WTC11 (cell line): ENCODE measurements at regions not wholly inside any gene's neighbourhood (a gene's known extent, or its start where the extent isn't known, plus 50 kb on each side); places are given as distances from the start of the nearest gene placed in this dataset.

Source experiments
- CREB1 ChIP-seq: sonication (generic); formaldehyde crosslinking; IDR thresholded peaks from 2 replicates; pipeline ENCODE4 v1.8.0; 2023; ENCODE audit warnings: mild to moderate bottlenecking, missing genetic modification reagents
- TF ChIP-seq, protein P1 (sequence below): sonication (generic); formaldehyde crosslinking; IDR thresholded peaks from 2 replicates; pipeline ENCODE4 v1.8.0; 2022; ENCODE audit warnings: mild to moderate bottlenecking, missing genetic modification reagents
- TF ChIP-seq, protein P2 (sequence below): fragments of 200-600 bp; IDR thresholded peaks from 2 replicates; pipeline ENCODE4 v1.8.0; 2022; ENCODE audit warnings: antibody characterized with exemption
- TF ChIP-seq, protein P3 (sequence below): sonication (generic); formaldehyde crosslinking; IDR thresholded peaks from 2 replicates; pipeline ENCODE4 v1.8.1; 2022; ENCODE audit warnings: mild to moderate bottlenecking, missing genetic modification reagents, moderate library complexity, borderline replicate concordance

DNA sequence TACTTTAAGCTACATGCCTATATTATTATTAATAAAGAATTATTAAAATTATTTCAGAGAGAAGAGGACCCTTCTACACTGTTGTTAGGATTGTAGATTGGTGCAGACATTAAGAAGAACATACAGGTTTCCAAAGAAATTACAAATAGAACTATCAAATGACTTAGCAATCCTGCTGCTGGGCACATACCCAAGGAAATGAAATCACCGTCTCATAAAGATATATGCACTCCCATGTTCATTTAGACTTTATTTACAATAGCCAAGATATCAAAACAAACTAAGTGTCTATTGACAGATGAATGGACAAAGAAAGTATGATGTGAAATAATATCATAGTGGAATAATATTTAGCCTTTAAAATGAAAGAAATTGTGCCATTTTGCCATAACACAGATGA lies 687.7 kb upstream of the POU3F2 start:
- TF ChIP-seq CREB1 (CRISPR knock-in tag) = no peak
- TF ChIP-seq, protein P1, sequence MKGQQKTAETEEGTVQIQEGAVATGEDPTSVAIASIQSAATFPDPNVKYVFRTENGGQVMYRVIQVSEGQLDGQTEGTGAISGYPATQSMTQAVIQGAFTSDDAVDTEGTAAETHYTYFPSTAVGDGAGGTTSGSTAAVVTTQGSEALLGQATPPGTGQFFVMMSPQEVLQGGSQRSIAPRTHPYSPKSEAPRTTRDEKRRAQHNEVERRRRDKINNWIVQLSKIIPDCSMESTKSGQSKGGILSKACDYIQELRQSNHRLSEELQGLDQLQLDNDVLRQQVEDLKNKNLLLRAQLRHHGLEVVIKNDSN (CRISPR knock-in tag) = no peak
- TF ChIP-seq, protein P2, sequence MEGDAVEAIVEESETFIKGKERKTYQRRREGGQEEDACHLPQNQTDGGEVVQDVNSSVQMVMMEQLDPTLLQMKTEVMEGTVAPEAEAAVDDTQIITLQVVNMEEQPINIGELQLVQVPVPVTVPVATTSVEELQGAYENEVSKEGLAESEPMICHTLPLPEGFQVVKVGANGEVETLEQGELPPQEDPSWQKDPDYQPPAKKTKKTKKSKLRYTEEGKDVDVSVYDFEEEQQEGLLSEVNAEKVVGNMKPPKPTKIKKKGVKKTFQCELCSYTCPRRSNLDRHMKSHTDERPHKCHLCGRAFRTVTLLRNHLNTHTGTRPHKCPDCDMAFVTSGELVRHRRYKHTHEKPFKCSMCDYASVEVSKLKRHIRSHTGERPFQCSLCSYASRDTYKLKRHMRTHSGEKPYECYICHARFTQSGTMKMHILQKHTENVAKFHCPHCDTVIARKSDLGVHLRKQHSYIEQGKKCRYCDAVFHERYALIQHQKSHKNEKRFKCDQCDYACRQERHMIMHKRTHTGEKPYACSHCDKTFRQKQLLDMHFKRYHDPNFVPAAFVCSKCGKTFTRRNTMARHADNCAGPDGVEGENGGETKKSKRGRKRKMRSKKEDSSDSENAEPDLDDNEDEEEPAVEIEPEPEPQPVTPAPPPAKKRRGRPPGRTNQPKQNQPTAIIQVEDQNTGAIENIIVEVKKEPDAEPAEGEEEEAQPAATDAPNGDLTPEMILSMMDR = no peak
- TF ChIP-seq, protein P3, sequence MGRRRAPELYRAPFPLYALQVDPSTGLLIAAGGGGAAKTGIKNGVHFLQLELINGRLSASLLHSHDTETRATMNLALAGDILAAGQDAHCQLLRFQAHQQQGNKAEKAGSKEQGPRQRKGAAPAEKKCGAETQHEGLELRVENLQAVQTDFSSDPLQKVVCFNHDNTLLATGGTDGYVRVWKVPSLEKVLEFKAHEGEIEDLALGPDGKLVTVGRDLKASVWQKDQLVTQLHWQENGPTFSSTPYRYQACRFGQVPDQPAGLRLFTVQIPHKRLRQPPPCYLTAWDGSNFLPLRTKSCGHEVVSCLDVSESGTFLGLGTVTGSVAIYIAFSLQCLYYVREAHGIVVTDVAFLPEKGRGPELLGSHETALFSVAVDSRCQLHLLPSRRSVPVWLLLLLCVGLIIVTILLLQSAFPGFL = no peak
